HG02642 (cell line): ENCODE measurements at regions not wholly inside any gene's neighbourhood (a gene's known extent, or its start where the extent isn't known, plus 50 kb on each side); places are given as distances from the start of the nearest gene placed in this dataset.
"Not testable (repeated sequence)": the region's sequence is repeated elsewhere in the genome, so short reads cannot be mapped to it uniquely, and the experiment has no call there.

ENCODE experiments used
- ATAC-seq: cut with Tn5 transposase; IDR thresholded peaks from one replicate; pipeline ENCODE4 v1.9.1; 2021; ENCODE audit warnings: mild to moderate bottlenecking; ENCODE audit not compliant: unreplicated experiment, poor library complexity

GRCh38 chr9:17888066-17888465 lies 309.2 kb downstream of the SH3GL2 start:
- no peak for ATAC-seq

DNA sequence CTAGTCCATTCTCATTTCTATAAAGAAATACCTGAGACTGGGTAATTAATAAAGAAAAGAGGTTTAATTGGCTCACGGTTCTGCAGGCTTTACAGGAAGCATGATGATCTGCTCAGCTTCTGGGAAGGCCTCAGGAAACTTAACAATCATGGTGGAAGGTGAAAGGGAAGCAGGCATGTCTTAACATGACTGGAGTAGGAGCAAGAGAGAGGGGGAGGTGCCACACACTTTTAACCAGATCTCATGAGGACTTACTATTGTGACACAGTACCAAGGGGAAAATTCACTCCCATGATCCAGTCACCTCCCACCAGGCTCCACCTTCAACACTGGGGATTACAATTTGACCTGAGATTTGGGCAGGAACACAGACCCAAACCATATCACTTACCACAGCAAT lies 310.1 kb downstream of the SH3GL2 start:
- ATAC-seq = not testable (repeated sequence)

DNA sequence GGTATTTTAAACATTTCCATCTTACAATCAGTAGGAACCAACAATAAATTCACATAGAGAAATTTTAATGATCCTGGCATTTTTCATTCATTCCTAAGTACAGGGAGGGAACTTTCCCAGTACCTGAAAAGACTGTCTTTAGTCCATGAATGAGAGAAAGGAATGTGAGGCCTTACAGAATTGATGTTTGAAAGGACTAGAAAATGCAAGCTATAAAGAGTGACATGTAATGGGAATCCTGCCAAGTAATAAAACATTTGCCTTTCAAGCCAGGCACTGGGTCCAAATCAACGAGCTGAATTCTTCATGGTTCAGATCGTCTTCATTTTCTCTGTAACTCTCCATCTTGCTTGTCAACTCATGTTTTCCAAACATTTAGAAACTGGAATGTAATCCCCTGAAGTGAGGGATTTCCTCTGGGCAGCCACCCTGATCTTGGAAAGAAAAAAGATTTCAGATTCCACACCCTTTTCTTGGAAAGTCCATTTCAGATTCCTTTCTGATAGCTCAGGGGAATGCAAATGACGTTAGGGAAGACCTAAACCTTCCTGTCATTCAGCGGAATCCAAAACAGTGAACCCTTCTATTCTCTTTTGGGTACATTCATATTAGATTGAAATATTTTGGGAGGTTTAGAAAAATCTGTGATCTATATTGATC lies 315.8 kb downstream of the SH3GL2 start:
- ATAC-seq = no peak

- ATAC-seq = no peak
Observed at GRCh38 chr9:17900606-17901005, 321.7 kb downstream of the SH3GL2 start.

- no peak for ATAC-seq
Observed at GRCh38 chr9:17905366-17905765, 326.5 kb downstream of the SH3GL2 start.

- ATAC-seq = no peak
Observed at GRCh38 chr9:17905781-17906175, 326.9 kb downstream of the SH3GL2 start.

DNA sequence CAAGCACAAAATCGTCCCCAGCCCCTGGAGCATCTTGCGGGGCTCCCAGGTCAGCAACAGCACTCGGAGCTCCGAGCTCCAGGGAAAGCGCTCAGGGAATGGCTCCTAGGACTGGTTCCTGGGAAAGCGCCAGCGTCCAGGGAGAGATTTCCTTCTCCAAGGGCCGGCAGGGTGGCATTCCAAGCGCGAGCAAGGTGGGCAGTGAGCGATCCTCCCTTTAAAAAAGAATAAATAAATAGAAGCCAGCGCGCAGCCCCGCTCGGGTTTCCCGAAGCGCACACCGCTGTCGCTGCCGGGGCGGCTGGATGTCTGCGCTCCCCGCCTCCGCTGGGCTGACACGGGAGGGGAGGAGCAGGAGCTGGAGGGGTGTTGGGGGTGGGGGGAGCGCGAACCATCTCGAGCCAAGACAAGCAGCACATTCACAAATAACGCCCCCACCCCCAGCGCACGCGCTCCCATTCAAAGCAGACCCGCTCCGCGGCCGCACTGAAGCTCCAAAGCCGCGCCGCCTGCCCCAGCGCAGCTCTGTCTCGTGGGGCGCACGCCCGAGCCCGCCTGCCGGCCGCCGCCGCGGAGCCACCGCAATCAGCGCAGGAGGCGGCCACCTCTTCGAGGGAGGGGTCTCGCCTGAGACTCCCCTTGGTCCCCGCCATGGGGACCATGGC lies 327.4 kb downstream of the SH3GL2 start:
- no peak for ATAC-seq

- no peak for ATAC-seq
Observed at GRCh38 chr9:17906841-17907778, 328.2 kb downstream of the SH3GL2 start.

- no peak for ATAC-seq
Observed at GRCh38 chr9:17907779-17908508, 329.1 kb downstream of the SH3GL2 start.

- no peak for ATAC-seq
Observed at GRCh38 chr9:17926246-17926645, 347.4 kb downstream of the SH3GL2 start.

- no peak for ATAC-seq
Observed at GRCh38 chr9:17927616-17928015, 348.8 kb downstream of the SH3GL2 start.

GRCh38 chr9:17928228-17928627 lies 349.4 kb downstream of the SH3GL2 start:
- ATAC-seq = peak; percentile 63

DNA sequence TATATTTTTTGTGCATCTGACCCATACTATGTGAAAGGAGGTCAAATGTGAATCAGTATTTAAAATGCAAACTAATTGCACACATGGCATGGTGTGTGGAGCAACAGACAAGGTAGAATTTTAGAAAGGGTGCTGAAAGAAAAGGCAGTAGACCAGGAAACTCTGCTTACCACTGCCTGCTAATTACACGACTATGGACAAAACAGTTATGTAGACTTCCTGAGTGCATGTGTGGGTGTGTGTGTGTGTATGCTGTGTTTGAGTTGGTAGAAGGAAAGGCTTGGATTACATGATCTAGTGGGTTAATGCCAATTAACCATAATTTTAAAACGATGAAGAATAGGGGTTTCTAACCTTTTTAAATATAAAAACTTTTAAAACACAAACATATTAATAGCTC lies 349.9 kb downstream of the SH3GL2 start:
- ATAC-seq = peak; percentile 41

DNA sequence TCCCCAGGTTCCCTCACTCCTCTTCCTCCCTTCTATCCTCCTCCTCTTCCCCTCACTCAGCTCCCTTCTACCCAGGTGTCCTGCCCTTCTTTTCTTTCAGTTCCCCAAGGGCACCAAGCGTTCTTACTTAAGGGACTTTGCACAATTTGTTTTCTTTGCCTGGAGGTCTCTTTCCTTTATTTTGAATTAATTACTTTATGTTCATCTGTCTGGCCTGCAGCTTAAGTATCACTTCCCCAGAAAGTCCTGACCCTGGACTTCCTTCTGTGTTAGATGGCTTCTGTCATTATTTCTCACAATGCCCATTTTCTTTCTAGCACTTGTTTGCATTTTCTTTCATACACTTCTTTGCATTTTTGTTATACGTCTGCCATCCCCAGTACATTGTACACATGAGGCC lies 350.6 kb downstream of the SH3GL2 start:
- ATAC-seq = no peak

GRCh38 chr9:17930071-17930470 lies 351.2 kb downstream of the SH3GL2 start:
- ATAC-seq = no peak

DNA sequence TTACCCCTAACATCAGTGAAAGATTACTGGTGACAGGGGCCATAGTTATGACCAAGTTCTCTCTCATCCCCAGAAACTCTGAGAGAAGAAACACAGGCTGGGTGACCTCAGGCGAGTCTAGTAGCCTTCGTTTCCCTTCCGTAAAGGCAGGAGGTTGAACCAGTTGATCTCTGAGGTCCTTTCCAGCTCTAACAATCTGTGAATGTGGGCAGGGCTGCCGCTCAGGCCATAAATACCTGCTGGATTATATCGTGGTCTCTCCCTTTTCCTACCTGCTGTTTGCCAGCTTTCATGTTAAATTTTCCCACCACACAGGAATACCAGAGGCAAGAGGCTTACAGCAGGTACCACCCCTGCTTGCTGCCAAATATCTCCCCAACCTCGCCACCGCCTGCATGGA lies 357.5 kb downstream of the SH3GL2 start:
- ATAC-seq = no peak

GRCh38 chr9:17938035-17938655 lies 359.3 kb downstream of the SH3GL2 start:
- ATAC-seq = no peak

DNA sequence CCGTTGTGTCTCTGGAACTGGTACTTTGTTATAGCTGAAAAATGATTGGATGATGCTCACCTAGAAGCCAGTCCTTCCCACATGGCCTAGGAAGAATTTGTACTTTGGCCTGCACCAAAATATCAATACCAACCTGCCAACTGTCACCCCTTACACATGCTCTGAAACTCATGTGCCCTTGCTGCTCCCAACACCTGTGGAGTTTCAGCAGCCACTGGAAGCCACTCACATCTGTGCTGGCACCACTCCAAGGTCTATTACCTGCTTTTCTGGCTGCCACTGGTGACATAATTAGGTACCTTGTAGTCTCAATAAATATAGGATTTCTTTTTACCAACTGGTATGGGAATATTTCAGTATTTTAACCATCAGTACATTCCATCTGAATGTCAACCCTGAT lies 363.6 kb downstream of the SH3GL2 start:
- no peak for ATAC-seq

- ATAC-seq = no peak
Observed at GRCh38 chr9:17955409-17955808, 376.5 kb downstream of the SH3GL2 start.

GRCh38 chr9:17958363-17958762 lies 379.5 kb downstream of the SH3GL2 start:
- no peak for ATAC-seq
